H9 (cell line): ENCODE measurements at regions not wholly inside any gene's neighbourhood (a gene's known extent, or its start where the extent isn't known, plus 50 kb on each side); places are given as distances from the start of the nearest gene placed in this dataset.

Source experiments
- DNase-seq: peaks from one replicate; pipeline ENCODE4 v3.0.0-alpha.2; 2017
- H2AFZ ChIP-seq: one replicate; pipeline ENCODE4 v1.6.1; 2013; ENCODE audit warnings: mild to moderate bottlenecking, low read length, control low read depth, moderate library complexity
- H2AK5ac ChIP-seq: 2 replicates; pipeline ENCODE4 v1.6.1; 2013; ENCODE audit warnings: low read length, control low read depth, mixed read lengths; ENCODE audit not compliant: insufficient read length
- H2BK120ac ChIP-seq: one replicate; pipeline ENCODE4 v1.6.1; 2013; ENCODE audit warnings: low read depth, mild to moderate bottlenecking, low read length, control low read depth, inconsistent platforms; ENCODE audit not compliant: poor library complexity, severe bottlenecking
- H2BK12ac ChIP-seq: 2 replicates; pipeline ENCODE4 v1.6.1; 2013; ENCODE audit warnings: low read length, control low read depth, mixed read lengths, low read depth; ENCODE audit not compliant: insufficient read length
- H2BK15ac ChIP-seq: 2 replicates; pipeline ENCODE4 v1.6.1; 2013; ENCODE audit warnings: low read depth, low read length, control low read depth
- H2BK20ac ChIP-seq: one replicate; pipeline ENCODE4 v1.6.1; 2013; ENCODE audit warnings: low read depth, mild to moderate bottlenecking, low read length, control low read depth, inconsistent platforms; ENCODE audit not compliant: poor library complexity, severe bottlenecking
- H2BK5ac ChIP-seq: 2 replicates; pipeline ENCODE4 v1.6.1; 2013; ENCODE audit warnings: low read length, control low read depth, mixed read lengths; ENCODE audit not compliant: insufficient read length
- H3K14ac ChIP-seq: 2 replicates; pipeline ENCODE4 v1.6.1; 2013; ENCODE audit warnings: low read length, control low read depth; ENCODE audit not compliant: insufficient read depth
- H3K18ac ChIP-seq: 2 replicates; pipeline ENCODE4 v1.6.1; 2013; ENCODE audit warnings: low read depth, mild to moderate bottlenecking, mixed read lengths, low read length, control low read depth; ENCODE audit not compliant: insufficient read length
- H3K23ac ChIP-seq: 2 replicates; pipeline ENCODE4 v1.6.1; 2013; ENCODE audit warnings: low read length, control low read depth, mixed read lengths, low read depth; ENCODE audit not compliant: insufficient read length
- H3K23me2 ChIP-seq: 2 replicates; pipeline ENCODE4 v1.6.1; 2013; ENCODE audit warnings: low read depth, mild to moderate bottlenecking, mixed read lengths, low read length, control low read depth; ENCODE audit not compliant: insufficient read length, poor library complexity, severe bottlenecking
- H3K27ac ChIP-seq: 2 replicates; pipeline ENCODE4 v1.5.1; 2013; ENCODE audit warnings: low read length, control low read depth, mixed read lengths, low read depth; ENCODE audit not compliant: insufficient read length
- H3K27me3 ChIP-seq: 2 replicates; pipeline ENCODE4 v1.6.1; 2013; ENCODE audit warnings: low read length, control low read depth, inconsistent platforms; ENCODE audit not compliant: insufficient read depth
- H3K4ac ChIP-seq: 2 replicates; pipeline ENCODE4 v1.6.1; 2013; ENCODE audit warnings: low read depth, mild to moderate bottlenecking, control low read depth, inconsistent platforms, low read length, moderate library complexity
- H3K4me1 ChIP-seq: 2 replicates; pipeline ENCODE4 v1.6.1; 2013; ENCODE audit warnings: low read length, control low read depth, inconsistent platforms; ENCODE audit not compliant: insufficient read depth
- H3K4me2 ChIP-seq: 2 replicates; pipeline ENCODE4 v1.6.1; 2013; ENCODE audit warnings: low read length, control low read depth, mixed read lengths; ENCODE audit not compliant: insufficient read length, insufficient read depth
- H3K56ac ChIP-seq: 2 replicates; pipeline ENCODE4 v1.6.1; 2013; ENCODE audit warnings: low read depth, mild to moderate bottlenecking, mixed read lengths, low read length, control low read depth; ENCODE audit not compliant: insufficient read length
- H3K79me1 ChIP-seq: 2 replicates; pipeline ENCODE4 v1.6.1; 2013; ENCODE audit warnings: low read depth, mild to moderate bottlenecking, moderate library complexity, low read length, control low read depth, inconsistent platforms; ENCODE audit not compliant: insufficient read depth, poor library complexity, severe bottlenecking
- H3K79me2 ChIP-seq: 2 replicates; pipeline ENCODE4 v1.6.1; 2013; ENCODE audit warnings: low read length, control low read depth, inconsistent platforms; ENCODE audit not compliant: insufficient read depth
- H3K9ac ChIP-seq: 2 replicates; pipeline ENCODE4 v1.6.1; 2013; ENCODE audit warnings: low read length, control low read depth, mixed read lengths; ENCODE audit not compliant: insufficient read length; ENCODE audit errors: extremely low read depth
- H3K9me3 ChIP-seq: one replicate; pipeline ENCODE4 v1.6.1; 2013; ENCODE audit warnings: low read depth, low read length, inconsistent platforms; ENCODE audit not compliant: control insufficient read depth
- H3T11ph ChIP-seq: one replicate; pipeline ENCODE4 v1.6.1; 2013; ENCODE audit warnings: mild to moderate bottlenecking, low read length, control low read depth, inconsistent platforms
- H4K20me1 ChIP-seq: one replicate; pipeline ENCODE4 v1.6.1; 2013; ENCODE audit not compliant: control insufficient read depth, insufficient read length, insufficient read depth
- H4K5ac ChIP-seq: 2 replicates; pipeline ENCODE4 v1.6.1; 2013; ENCODE audit warnings: low read depth, mild to moderate bottlenecking, mixed read lengths, low read length, control low read depth; ENCODE audit not compliant: insufficient read length
- H4K8ac ChIP-seq: replicated peaks from 2 replicates; pipeline ENCODE4 v1.6.1; 2013; ENCODE audit warnings: low read length, control low read depth, mixed read lengths, low read depth; ENCODE audit not compliant: insufficient read length
- H4K91ac ChIP-seq: 2 replicates; pipeline ENCODE4 v1.6.1; 2013; ENCODE audit warnings: low read depth, mild to moderate bottlenecking, moderate library complexity, mixed read lengths, low read length, control low read depth; ENCODE audit not compliant: insufficient read length
- H3K27ac Mint-ChIP-seq, 3 experiments: 2 replicates in 2 of 3; 3 replicates in 1 of 3; pipeline ENCODE4 v1.8.0; 2020 to 2021; ENCODE audit warnings: mixed read lengths in 3 of 3, mild to moderate bottlenecking in 1 of 3, moderate library complexity in 1 of 3
- H3K27me3 Mint-ChIP-seq: 2 replicates; pipeline ENCODE4 v1.8.0; 2021; ENCODE audit warnings: low read depth, mild to moderate bottlenecking, moderate library complexity, mixed read lengths
- H3K36me3 Mint-ChIP-seq, 3 experiments: 2 replicates in 2 of 3; 3 replicates in 1 of 3; pipeline ENCODE4 v1.8.0; 2020 to 2021; ENCODE audit warnings: low read depth in 3 of 3, mixed read lengths in 3 of 3; ENCODE audit not compliant: insufficient read depth in 1 of 3
- H3K4me1 Mint-ChIP-seq, 2 experiments: 2 replicates each; pipeline ENCODE4 v1.8.0; 2020; ENCODE audit warnings: mixed read lengths in 2 of 2
- H3K4me3 Mint-ChIP-seq, 2 experiments: 2 replicates in 1 of 2; 3 replicates in 1 of 2; pipeline ENCODE4 v1.8.0; 2020 to 2021; ENCODE audit warnings: mild to moderate bottlenecking in 2 of 2, mixed read lengths in 2 of 2, moderate library complexity in 1 of 2
- H3K9me3 Mint-ChIP-seq, 2 experiments: 2 replicates in 1 of 2; 3 replicates in 1 of 2; pipeline ENCODE4 v1.8.0; 2020; ENCODE audit warnings: mild to moderate bottlenecking in 2 of 2, mixed read lengths in 2 of 2, moderate library complexity in 1 of 2
- WGBS: extraction: QIAGEN DNeasy Blood & Tissue Kit; methylation state at CpG from one replicate; pipeline ENCODE4 v1.1.7; 2013; ENCODE audit warnings: missing lambda C conversion rate, low lambda C conversion rate, mixed read lengths; ENCODE audit not compliant: insufficient read length; ENCODE audit errors: extremely low coverage; 5-methylcytosine and 5-hydroxymethylcytosine counted together
- TF ChIP-seq, protein P1 (sequence below): fragments of 200-600 bp; sonication (generic); conservative IDR thresholded peaks from 3 replicates; pipeline ENCODE4 v1.8.0; 2021; ENCODE audit warnings: antibody characterized with exemption, mild to moderate bottlenecking

DNA sequence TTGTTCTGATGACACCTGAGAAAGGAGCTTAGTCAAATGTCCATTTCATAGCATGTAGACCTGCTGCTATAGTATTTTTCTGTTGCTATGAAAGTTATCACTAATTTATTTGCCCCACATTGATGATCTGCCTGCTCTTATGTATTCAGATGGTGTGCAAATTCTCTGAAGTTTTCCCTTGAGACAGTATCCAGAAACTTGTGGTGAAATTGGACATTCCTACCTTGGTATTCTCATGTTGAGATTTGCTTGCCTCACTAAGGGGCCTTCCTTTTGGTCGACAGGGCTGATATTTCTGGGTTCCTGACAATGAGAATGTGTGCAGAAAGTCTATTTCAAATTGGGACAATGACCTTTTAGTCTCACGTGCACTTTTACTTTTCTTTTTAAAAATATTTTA lies 253.2 kb upstream of the FZD8 start:
- H3K36me3 Mint-ChIP-seq = peaks cover 0 to under 1% (median 0%) of the 10 kb centered on the region in 3 experiments; a peak in 1 of 7 replicates
- Histone ChIP-seq H4K91ac (no peak overlapping the region), H3K4ac (no peak overlapping the region), H3T11ph (no peak overlapping the region), H3K56ac (no peak overlapping the region), H3K23me2 (no peaks in the 10 kb centered on the region), H3K4me2 (no peak overlapping the region), H3K27ac (no peak overlapping the region), H3K9me3 (no peaks in the 10 kb centered on the region), H4K5ac (no peak overlapping the region), H2AK5ac (no peak overlapping the region), H4K20me1 (no peaks in the 10 kb centered on the region), H3K79me2 (no peaks in the 10 kb centered on the region), H3K18ac (no peak overlapping the region), H2BK120ac (no peak overlapping the region), H3K4me1 (peaks cover 2% of the 10 kb centered on the region; the same call in 1 of the 2 replicates), H3K14ac (no peak overlapping the region), H2BK20ac (no peak overlapping the region), H2BK5ac (no peak overlapping the region), H2BK12ac (no peak overlapping the region), H3K23ac (no peak overlapping the region), H3K27me3 (no peaks in the 10 kb centered on the region), H3K9ac (no peak overlapping the region), H4K8ac (no peak overlapping the region), H2AFZ (no peak overlapping the region), H2BK15ac (no peak overlapping the region), H3K79me1 (no peaks in the 10 kb centered on the region)
- TF ChIP-seq, protein P1, sequence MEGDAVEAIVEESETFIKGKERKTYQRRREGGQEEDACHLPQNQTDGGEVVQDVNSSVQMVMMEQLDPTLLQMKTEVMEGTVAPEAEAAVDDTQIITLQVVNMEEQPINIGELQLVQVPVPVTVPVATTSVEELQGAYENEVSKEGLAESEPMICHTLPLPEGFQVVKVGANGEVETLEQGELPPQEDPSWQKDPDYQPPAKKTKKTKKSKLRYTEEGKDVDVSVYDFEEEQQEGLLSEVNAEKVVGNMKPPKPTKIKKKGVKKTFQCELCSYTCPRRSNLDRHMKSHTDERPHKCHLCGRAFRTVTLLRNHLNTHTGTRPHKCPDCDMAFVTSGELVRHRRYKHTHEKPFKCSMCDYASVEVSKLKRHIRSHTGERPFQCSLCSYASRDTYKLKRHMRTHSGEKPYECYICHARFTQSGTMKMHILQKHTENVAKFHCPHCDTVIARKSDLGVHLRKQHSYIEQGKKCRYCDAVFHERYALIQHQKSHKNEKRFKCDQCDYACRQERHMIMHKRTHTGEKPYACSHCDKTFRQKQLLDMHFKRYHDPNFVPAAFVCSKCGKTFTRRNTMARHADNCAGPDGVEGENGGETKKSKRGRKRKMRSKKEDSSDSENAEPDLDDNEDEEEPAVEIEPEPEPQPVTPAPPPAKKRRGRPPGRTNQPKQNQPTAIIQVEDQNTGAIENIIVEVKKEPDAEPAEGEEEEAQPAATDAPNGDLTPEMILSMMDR = no peak
- peaks cover 7 to 10% of the 10 kb centered on the region in 2 experiments; a peak in 4 of 5 replicates for H3K9me3 Mint-ChIP-seq
- H3K27me3 Mint-ChIP-seq = peaks cover 3% of the 10 kb centered on the region; the same call in 1 of the 2 replicates
- H3K4me1 Mint-ChIP-seq = peaks cover 9 to 13% of the 10 kb centered on the region in 2 experiments
- no peak overlapping the region for H3K4me3 Mint-ChIP-seq
- DNase-seq = no peak
- no CpG with 5 or more reads among the region's 2 CpGs for WGBS
- no peak overlapping the region for H3K27ac Mint-ChIP-seq
